ENCODE measurements at regions not wholly inside any gene's neighbourhood (a gene's known extent, or its start where the extent isn't known, plus 50 kb on each side); places are given as distances from the start of the nearest gene placed in this dataset.

DNA sequence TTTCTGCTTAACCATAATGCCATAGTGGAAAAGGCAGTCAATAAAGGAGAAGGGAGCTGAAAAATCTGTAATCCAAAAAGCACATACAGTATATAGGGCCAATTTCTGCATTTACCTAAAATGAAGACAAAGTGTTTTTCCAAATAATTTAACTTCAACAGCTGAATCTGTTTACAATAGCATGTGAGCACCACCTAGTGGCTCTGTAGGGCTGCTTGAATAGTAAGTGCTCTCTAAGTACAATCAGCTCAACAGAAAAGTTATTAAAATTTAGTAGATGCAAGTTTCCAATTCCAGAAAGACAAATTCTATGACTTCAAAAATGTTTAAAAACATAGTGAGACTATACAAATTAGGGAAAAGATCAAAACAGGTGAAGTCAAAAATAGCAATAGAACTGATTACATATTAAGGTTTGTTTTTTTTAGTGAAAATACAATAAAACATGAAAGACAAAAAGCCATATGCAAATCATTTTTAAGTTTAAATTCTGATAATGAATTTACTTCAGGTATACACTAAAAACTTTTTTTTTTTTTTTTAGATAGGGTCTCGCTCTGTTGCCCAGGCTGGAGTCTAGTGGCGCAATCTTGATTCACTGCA is 220.0 kb downstream of the SETD4 start:
- Histone ChIP-seq H3K4me3 (replicated peaks; ENCODE audit: insufficient read depth, low read length) (no peak overlapping the region), H3K27me3 (ENCODE audit: insufficient read depth, poor library complexity, severe bottlenecking) (no peaks in the 10 kb centered on the region), H3K27ac (replicated peaks) (no peak overlapping the region)
- peak; percentile 31 to 64 for DNase-seq (ENCODE audit: low read depth in 1 of 2, low spot score in 1 of 2)
- TF ChIP-seq, protein P1, sequence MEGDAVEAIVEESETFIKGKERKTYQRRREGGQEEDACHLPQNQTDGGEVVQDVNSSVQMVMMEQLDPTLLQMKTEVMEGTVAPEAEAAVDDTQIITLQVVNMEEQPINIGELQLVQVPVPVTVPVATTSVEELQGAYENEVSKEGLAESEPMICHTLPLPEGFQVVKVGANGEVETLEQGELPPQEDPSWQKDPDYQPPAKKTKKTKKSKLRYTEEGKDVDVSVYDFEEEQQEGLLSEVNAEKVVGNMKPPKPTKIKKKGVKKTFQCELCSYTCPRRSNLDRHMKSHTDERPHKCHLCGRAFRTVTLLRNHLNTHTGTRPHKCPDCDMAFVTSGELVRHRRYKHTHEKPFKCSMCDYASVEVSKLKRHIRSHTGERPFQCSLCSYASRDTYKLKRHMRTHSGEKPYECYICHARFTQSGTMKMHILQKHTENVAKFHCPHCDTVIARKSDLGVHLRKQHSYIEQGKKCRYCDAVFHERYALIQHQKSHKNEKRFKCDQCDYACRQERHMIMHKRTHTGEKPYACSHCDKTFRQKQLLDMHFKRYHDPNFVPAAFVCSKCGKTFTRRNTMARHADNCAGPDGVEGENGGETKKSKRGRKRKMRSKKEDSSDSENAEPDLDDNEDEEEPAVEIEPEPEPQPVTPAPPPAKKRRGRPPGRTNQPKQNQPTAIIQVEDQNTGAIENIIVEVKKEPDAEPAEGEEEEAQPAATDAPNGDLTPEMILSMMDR (IDR thresholded peaks at IDR 0.05; ENCODE audit: insufficient read depth, low read length) = peak; percentile 59
- TF ChIP-seq, protein P2, sequence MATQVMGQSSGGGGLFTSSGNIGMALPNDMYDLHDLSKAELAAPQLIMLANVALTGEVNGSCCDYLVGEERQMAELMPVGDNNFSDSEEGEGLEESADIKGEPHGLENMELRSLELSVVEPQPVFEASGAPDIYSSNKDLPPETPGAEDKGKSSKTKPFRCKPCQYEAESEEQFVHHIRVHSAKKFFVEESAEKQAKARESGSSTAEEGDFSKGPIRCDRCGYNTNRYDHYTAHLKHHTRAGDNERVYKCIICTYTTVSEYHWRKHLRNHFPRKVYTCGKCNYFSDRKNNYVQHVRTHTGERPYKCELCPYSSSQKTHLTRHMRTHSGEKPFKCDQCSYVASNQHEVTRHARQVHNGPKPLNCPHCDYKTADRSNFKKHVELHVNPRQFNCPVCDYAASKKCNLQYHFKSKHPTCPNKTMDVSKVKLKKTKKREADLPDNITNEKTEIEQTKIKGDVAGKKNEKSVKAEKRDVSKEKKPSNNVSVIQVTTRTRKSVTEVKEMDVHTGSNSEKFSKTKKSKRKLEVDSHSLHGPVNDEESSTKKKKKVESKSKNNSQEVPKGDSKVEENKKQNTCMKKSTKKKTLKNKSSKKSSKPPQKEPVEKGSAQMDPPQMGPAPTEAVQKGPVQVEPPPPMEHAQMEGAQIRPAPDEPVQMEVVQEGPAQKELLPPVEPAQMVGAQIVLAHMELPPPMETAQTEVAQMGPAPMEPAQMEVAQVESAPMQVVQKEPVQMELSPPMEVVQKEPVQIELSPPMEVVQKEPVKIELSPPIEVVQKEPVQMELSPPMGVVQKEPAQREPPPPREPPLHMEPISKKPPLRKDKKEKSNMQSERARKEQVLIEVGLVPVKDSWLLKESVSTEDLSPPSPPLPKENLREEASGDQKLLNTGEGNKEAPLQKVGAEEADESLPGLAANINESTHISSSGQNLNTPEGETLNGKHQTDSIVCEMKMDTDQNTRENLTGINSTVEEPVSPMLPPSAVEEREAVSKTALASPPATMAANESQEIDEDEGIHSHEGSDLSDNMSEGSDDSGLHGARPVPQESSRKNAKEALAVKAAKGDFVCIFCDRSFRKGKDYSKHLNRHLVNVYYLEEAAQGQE (IDR thresholded peaks at IDR 0.05; ENCODE audit: insufficient replicate concordance, low read depth) = no peak

DNA sequence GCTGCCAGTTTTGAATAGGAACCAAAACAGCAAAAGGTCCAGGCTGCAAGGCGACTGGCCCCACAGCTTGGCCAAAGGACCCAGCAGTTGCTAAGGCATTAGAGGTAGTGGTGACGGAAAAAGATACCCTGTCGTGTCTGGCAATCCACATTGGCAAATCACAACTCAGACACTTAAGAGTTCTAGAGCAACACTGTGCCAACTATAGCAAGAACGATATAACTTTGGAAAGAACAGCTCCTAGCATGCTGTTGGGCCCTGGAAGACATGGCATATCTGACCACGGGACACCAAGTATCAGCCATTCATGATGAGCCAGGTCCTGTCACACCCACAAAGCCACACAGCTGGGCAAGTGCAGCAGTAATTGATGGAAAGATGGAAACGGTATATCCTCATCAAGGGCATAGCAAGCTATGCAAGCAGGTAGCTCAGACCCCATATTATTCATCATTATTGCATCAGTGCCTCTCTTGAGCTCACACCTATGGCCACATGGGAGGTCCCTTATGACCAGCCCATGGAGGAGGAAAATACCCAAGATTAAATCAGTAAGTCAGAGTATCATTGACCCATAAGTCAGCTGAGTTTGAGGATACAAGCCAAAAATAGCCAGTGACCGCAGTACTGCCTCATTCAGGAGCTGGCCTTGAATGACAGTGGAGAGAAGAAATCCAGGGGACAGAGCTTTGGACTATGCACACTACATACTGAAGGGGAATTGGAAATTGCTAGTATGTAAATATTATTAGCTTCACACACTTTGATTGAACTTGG is 221.2 kb downstream of the SETD4 start:
- no peak for DNase-seq (ENCODE audit: low read depth in 1 of 2, low spot score in 1 of 2)
- TF ChIP-seq, protein P1 (IDR thresholded peaks at IDR 0.05; ENCODE audit: insufficient read depth, low read length) = no peak
- TF ChIP-seq POLR2AphosphoS5 (IDR thresholded peaks at IDR 0.05; ENCODE audit: low read depth) (no peak), SPI1 (IDR thresholded peaks at IDR 0.05; ENCODE audit: borderline replicate concordance, low read depth) (no peak), GABPA (IDR thresholded peaks at IDR 0.05; ENCODE audit: low read depth) (no peak)
- TF ChIP-seq, protein P2 (IDR thresholded peaks at IDR 0.05; ENCODE audit: insufficient replicate concordance, low read depth) = no peak
- Histone ChIP-seq H3K27me3 (ENCODE audit: insufficient read depth, poor library complexity, severe bottlenecking) (no peaks in the 10 kb centered on the region), H3K4me3 (replicated peaks; ENCODE audit: insufficient read depth, low read length) (no peak overlapping the region), H3K27ac (replicated peaks) (no peak overlapping the region)

DNA sequence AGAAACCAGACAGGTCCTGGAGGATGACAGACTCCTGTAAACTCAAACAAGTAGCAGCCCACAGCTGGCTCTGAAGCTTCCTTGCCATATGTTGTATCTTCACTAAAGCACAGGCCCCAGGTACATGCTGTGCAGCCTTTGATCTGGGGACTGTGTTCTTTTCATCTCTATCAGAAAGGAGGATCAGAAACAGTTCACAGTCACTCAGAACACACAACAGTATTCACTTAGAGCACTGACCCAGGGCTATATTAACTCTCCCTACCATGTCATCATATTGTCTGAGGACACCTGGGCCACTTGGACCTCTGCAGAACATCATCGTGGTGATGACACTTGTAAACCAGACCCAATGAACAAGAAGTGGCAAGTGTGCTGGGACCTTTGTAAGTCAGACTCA is 222.0 kb downstream of the SETD4 start:
- Histone ChIP-seq H3K4me3 (replicated peaks; ENCODE audit: insufficient read depth, low read length) (no peak overlapping the region), H3K27me3 (ENCODE audit: insufficient read depth, poor library complexity, severe bottlenecking) (no peaks in the 10 kb centered on the region), H3K27ac (replicated peaks) (no peak overlapping the region)
- no peak for DNase-seq (ENCODE audit: low read depth in 1 of 2, low spot score in 1 of 2)
- TF ChIP-seq GABPA (IDR thresholded peaks at IDR 0.05; ENCODE audit: low read depth) = no peak
- TF ChIP-seq, protein P2 (IDR thresholded peaks at IDR 0.05; ENCODE audit: insufficient replicate concordance, low read depth) = no peak
- no peak for TF ChIP-seq SPI1 (IDR thresholded peaks at IDR 0.05; ENCODE audit: borderline replicate concordance, low read depth)
- no peak for TF ChIP-seq POLR2AphosphoS5 (IDR thresholded peaks at IDR 0.05; ENCODE audit: low read depth)
- TF ChIP-seq, protein P1 (IDR thresholded peaks at IDR 0.05; ENCODE audit: insufficient read depth, low read length) = no peak

Data from HL-60 (cell line).